Prostate gland (tissue), 2 donors: ENCODE measurements at regions not wholly inside any gene's neighbourhood (a gene's known extent, or its start where the extent isn't known, plus 50 kb on each side); places are given as distances from the start of the nearest gene placed in this dataset.

Experiments
- DNase-seq: peaks from one replicate; pipeline ENCODE4 v3.0.0-alpha.2; 2019; ENCODE audit warnings: low spot score
- H3K27ac ChIP-seq, 2 donors: fragments of 200-600 bp; sonication (generic); 2 replicates each; pipeline ENCODE4 v1.5.1; 2017 to 2019
- H3K27me3 ChIP-seq: fragments of 200-600 bp; sonication (generic); replicated peaks from 2 replicates; pipeline ENCODE4 v1.5.1; 2019; ENCODE audit not compliant: insufficient read depth
- H3K36me3 ChIP-seq, 2 donors: fragments of 200-600 bp; sonication (generic); 1 replicate in 1 of 2; 2 replicates in 1 of 2; pipeline versions ENCODE4 v1.5.1 to v1.8.1; 2017 to 2019
- H3K4me1 ChIP-seq: fragments of 200-600 bp; sonication (generic); replicated peaks from 2 replicates; pipeline ENCODE4 v1.5.1; 2019
- H3K4me3 ChIP-seq, 2 donors: fragments of 200-600 bp; sonication (generic); 2 replicates each; pipeline ENCODE4 v1.5.1; 2017 to 2019
- H3K9me3 ChIP-seq: fragments of 200-600 bp; sonication (generic); 2 replicates; pipeline ENCODE4 v1.5.1; 2017
- POLR2A ChIP-seq: fragments of 450-650 bp; IDR thresholded peaks from one replicate; pipeline ENCODE4 v1.6.1; 2016; ENCODE audit warnings: antibody characterized with exemption, mild to moderate bottlenecking
- POLR2AphosphoS5 ChIP-seq: sonication (generic); formaldehyde crosslinking; IDR thresholded peaks from one replicate; pipeline ENCODE4 v1.6.1; 2017; ENCODE audit warnings: antibody characterized with exemption
- WGBS: methylation state at CpG from one replicate; pipeline ENCODE4 v1.1.5; 2018; 5-methylcytosine and 5-hydroxymethylcytosine counted together
- intact Hi-C: fragments of 100-400 bp; cut with DNase I; formaldehyde crosslinking; loops from one replicate; pipeline ENCODE4 v1.14.2; 2022
- TF ChIP-seq, protein P1 (sequence below), 4 experiments: fragments of 200-600 bp in 2 of 4; fragments of 450-650 bp in 2 of 4; sonication (generic) in 2 of 4; IDR thresholded peaks; 1 replicate in 3 of 4; 2 replicates in 1 of 4; pipeline ENCODE4 v1.5.1; 2016 to 2019; ENCODE audit warnings: antibody characterized with exemption in 4 of 4, mild to moderate bottlenecking in 2 of 4, moderate library complexity in 2 of 4

DNA sequence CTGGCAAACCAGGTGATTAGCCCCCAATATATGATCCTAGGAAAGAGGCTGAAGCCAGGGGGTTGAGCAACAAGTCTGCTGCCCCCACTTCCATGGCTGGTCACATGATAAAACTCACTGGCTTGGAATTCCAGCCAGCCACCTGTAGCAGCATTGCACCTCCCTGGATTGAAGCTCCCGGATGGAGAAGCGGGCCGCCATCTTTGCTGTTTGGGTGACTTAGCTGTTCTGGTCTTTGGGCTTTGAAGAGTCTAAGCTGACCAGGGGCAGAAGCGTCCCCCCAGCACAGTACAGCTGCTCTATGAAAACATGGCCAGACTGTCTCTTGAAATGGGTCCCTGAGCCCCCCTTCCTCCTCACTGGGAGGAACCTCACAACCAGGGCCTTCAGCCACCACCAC, 610.2 kb downstream of the ANXA1 start:
- no peak overlapping the region for H3K4me3 ChIP-seq
- H3K27me3 ChIP-seq = no peaks in the 10 kb centered on the region
- H3K36me3 ChIP-seq = no peaks in the 10 kb centered on the region
- no peak for TF ChIP-seq POLR2A
- TF ChIP-seq POLR2AphosphoS5 = no peak
- TF ChIP-seq, protein P1, sequence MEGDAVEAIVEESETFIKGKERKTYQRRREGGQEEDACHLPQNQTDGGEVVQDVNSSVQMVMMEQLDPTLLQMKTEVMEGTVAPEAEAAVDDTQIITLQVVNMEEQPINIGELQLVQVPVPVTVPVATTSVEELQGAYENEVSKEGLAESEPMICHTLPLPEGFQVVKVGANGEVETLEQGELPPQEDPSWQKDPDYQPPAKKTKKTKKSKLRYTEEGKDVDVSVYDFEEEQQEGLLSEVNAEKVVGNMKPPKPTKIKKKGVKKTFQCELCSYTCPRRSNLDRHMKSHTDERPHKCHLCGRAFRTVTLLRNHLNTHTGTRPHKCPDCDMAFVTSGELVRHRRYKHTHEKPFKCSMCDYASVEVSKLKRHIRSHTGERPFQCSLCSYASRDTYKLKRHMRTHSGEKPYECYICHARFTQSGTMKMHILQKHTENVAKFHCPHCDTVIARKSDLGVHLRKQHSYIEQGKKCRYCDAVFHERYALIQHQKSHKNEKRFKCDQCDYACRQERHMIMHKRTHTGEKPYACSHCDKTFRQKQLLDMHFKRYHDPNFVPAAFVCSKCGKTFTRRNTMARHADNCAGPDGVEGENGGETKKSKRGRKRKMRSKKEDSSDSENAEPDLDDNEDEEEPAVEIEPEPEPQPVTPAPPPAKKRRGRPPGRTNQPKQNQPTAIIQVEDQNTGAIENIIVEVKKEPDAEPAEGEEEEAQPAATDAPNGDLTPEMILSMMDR (IDR thresholded peaks at IDR 0.05) = no peak
- no peak for DNase-seq
- H3K4me1 ChIP-seq = no peaks in the 10 kb centered on the region
- 91% methylated on average over 4 of the region's 4 CpGs for WGBS
- H3K9me3 ChIP-seq = no peaks in the 10 kb centered on the region
- H3K27ac ChIP-seq = no peak overlapping the region
- intact Hi-C loops = no loop called here

DNA sequence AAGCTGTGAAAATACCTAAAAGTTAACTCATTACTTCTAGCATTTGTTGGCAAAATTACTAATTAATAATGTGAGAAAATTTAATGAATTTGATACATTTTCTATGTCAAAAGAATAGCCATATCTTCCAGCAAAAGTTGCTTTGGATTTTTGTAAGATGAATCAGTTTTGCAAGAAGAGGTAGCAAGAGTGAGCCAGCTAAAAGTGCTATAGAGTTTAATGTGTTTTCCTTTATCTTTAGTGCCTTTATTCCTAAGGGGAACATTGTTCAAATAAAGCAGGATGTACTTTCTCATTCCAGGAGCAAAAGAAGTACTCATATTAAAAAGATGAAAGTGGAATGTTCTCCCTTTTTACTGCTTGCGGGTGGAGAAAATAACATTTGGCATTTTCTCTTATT, 622.2 kb downstream of the ANXA1 start:
- 11% methylated on average over 1 of the region's 1 CpG for WGBS
- no peak for DNase-seq
- H3K4me3 ChIP-seq = no peak overlapping the region
- no peaks in the 10 kb centered on the region for H3K9me3 ChIP-seq
- TF ChIP-seq POLR2AphosphoS5 (no peak), POLR2A (no peak)
- TF ChIP-seq, protein P1 (IDR thresholded peaks at IDR 0.05) = no peak
- no peaks in the 10 kb centered on the region for H3K27me3 ChIP-seq
- no peaks in the 10 kb centered on the region for H3K4me1 ChIP-seq
- H3K27ac ChIP-seq = no peak overlapping the region
- no peaks in the 10 kb centered on the region for H3K36me3 ChIP-seq
- intact Hi-C loops = no loop called here

DNA sequence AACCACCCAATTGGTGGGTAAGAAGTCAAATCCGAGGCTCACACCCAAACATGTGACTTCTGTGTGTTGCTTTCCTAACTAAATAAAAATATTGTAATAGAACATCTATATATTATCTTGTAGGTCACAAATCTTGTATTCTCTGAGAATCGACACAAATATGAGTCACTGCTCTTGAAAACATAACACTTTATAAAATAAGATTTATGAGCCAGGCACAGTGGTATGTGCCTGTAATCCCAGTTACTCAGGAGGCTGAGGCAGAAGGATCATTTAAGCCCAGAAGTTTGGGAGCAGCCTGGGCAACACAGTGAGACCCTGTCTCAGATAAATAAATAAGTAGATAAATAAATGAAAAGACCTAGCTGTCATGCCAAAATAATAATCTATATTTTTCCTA, 624.1 kb downstream of the ANXA1 start:
- DNase-seq = no peak
- intact Hi-C loops = no loop called here
- TF ChIP-seq, protein P1 (IDR thresholded peaks at IDR 0.05) = no peak
- TF ChIP-seq POLR2AphosphoS5 (no peak), POLR2A (no peak)
- H3K9me3 ChIP-seq = no peaks in the 10 kb centered on the region
- 65% methylated on average over 2 of the region's 2 CpGs for WGBS
- no peaks in the 10 kb centered on the region for H3K36me3 ChIP-seq
- no peak overlapping the region for H3K27ac ChIP-seq
- H3K4me1 ChIP-seq = no peaks in the 10 kb centered on the region
- no peaks in the 10 kb centered on the region for H3K27me3 ChIP-seq
- H3K4me3 ChIP-seq = no peak overlapping the region

DNA sequence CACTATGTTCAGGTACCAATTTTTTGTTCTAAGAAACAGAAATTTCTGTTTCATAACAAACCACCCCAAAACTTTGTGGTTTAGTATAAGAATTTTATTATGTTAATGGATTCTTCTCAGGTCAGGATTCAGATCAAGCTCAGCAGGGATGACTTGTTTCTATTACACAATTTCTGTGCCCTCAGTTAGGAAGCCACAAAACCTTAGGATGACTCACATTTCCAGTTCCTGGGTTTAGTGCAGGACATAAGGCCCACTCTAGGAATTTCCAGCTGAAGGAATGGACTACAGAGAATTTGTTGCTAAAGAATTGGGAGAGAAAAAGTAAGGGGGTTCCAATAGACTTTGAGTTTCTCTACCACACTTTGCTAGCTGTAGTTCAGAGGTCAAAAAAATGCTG, 629.3 kb downstream of the ANXA1 start:
- Histone ChIP-seq H3K27me3 (no peaks in the 10 kb centered on the region), H3K9me3 (no peaks in the 10 kb centered on the region), H3K27ac (no peak overlapping the region), H3K4me3 (no peak overlapping the region), H3K4me1 (no peaks in the 10 kb centered on the region), H3K36me3 (no peaks in the 10 kb centered on the region)
- intact Hi-C loops = no loop called here
- TF ChIP-seq, protein P1 (IDR thresholded peaks at IDR 0.05) = no peak
- no peak for TF ChIP-seq POLR2A
- TF ChIP-seq POLR2AphosphoS5 = no peak
- no peak for DNase-seq

DNA sequence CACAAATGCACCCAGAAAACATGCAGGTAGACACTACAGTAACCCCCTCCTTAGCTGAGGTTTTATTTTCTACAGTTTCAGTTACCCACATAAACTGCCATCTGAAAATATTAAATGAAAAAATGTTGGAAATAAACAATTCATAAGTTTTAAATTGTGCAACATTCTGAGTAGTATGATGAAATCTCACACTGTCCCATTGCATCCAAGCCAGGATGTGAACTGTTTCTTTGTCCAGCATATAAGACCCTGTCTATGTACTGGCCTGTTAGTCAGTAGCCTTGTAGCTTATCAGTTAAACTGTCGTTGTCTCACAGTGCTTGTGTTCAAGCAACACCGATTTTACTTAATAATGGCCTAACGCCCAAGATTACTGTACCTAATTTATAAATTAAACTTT, 630.5 kb downstream of the ANXA1 start:
- no peak for DNase-seq
- 62% methylated on average over 3 of the region's 3 CpGs for WGBS

More for the DNA sequence above, 630.5 kb downstream of the ANXA1 start:
- no peaks in the 10 kb centered on the region for H3K9me3 ChIP-seq
- intact Hi-C loops = no loop called here
- no peaks in the 10 kb centered on the region for H3K4me1 ChIP-seq
- H3K36me3 ChIP-seq = no peaks in the 10 kb centered on the region
- TF ChIP-seq POLR2AphosphoS5 (no peak), POLR2A (no peak)
- TF ChIP-seq, protein P1 (IDR thresholded peaks at IDR 0.05) = no peak
- H3K4me3 ChIP-seq = no peak overlapping the region
- H3K27me3 ChIP-seq = no peaks in the 10 kb centered on the region
- H3K27ac ChIP-seq = no peak overlapping the region
